ENCODE measurements at regions not wholly inside any gene's neighbourhood (a gene's known extent, or its start where the extent isn't known, plus 50 kb on each side); places are given as distances from the start of the nearest gene placed in this dataset.

GRCh38 chr13:71998223-71998622 lies 131.2 kb upstream of the DACH1 start:
- ChIA-PET CTCF (interaction anchor here (0.6 kb wide), 2 partner anchors 47 to 72 kb away, joined by 3 to 4 read pairs; no protein-coding TSS in a partner anchor), POLR2A (no interaction called here)
- no peak for TF ChIP-seq CTCF (IDR thresholded peaks at IDR 0.05; ENCODE audit: insufficient read depth, low read depth, low read length)
- DNase-seq (ENCODE audit: low read depth): no peak
- Histone ChIP-seq H3K27me3 (ENCODE audit: control insufficient read depth, insufficient read depth, low read length) (no peaks in the 10 kb centered on the region), H3K4me3 (ENCODE audit: low read depth, low read length) (no peak overlapping the region), H3K36me3 (ENCODE audit: control insufficient read depth, insufficient read depth, low read length) (no peaks in the 10 kb centered on the region)

- no peak for DNase-seq (ENCODE audit: low read depth)
- ChIA-PET POLR2A (no interaction called here), CTCF (interaction anchor here (0.5 kb wide), 1 partner anchor 16 kb away, joined by 3 read pairs; no protein-coding TSS in a partner anchor)
- no peak overlapping the region for H3K4me3 ChIP-seq (ENCODE audit: low read depth, low read length)
- H3K36me3 ChIP-seq (ENCODE audit: control insufficient read depth, insufficient read depth, low read length): no peaks in the 10 kb centered on the region
- H3K27me3 ChIP-seq (ENCODE audit: control insufficient read depth, insufficient read depth, low read length): no peaks in the 10 kb centered on the region
- TF ChIP-seq CTCF (IDR thresholded peaks at IDR 0.05; ENCODE audit: insufficient read depth, low read depth, low read length): no peak
These were observed 112.6 kb upstream of the DACH1 start for GRCh38 chr13:71979616-71980015.

DNA sequence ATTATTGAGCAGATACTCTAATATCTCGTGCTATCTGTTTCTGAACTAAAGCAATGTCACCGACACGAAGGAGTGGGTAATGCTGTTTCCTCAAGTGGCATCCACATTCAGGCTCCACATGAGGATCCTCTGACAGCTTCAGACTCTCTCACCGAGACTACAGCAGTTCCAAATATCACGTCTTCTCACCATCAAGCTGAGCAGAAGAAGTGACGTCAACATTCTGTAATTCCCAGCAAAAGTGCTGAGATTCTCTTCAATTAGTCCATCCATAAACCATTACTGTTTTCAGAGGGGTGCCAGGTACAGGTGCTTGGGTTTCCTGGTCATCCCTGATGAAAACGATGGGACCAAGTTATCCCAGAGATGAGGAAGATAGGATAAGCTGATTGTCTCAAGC lies 110.0 kb upstream of the DACH1 start:
- CTCF ChIA-PET: interaction anchor here (1.5 kb wide), 1 partner anchor 13 kb away, joined by 5 read pairs; no protein-coding TSS in a partner anchor

GRCh38 chr13:71967990-71968389 lies 101.0 kb upstream of the DACH1 start:
- no peak for DNase-seq (ENCODE audit: low read depth)
- ChIA-PET POLR2A (no interaction called here), CTCF (no interaction called here)
- TF ChIP-seq CTCF (IDR thresholded peaks at IDR 0.05; ENCODE audit: insufficient read depth, low read depth, low read length): no peak
- Histone ChIP-seq H3K27me3 (ENCODE audit: control insufficient read depth, insufficient read depth, low read length) (no peaks in the 10 kb centered on the region), H3K36me3 (ENCODE audit: control insufficient read depth, insufficient read depth, low read length) (no peaks in the 10 kb centered on the region), H3K4me3 (ENCODE audit: low read depth, low read length) (no peak overlapping the region)

More for the DNA sequence above, 110.0 kb upstream of the DACH1 start:
- Histone ChIP-seq H3K36me3 (ENCODE audit: control insufficient read depth, insufficient read depth, low read length) (no peaks in the 10 kb centered on the region), H3K27me3 (ENCODE audit: control insufficient read depth, insufficient read depth, low read length) (no peaks in the 10 kb centered on the region), H3K4me3 (ENCODE audit: low read depth, low read length) (no peak overlapping the region)
- no peak for TF ChIP-seq CTCF (IDR thresholded peaks at IDR 0.05; ENCODE audit: insufficient read depth, low read depth, low read length)
- POLR2A ChIA-PET: no interaction called here
- DNase-seq (ENCODE audit: low read depth): no peak

DNA sequence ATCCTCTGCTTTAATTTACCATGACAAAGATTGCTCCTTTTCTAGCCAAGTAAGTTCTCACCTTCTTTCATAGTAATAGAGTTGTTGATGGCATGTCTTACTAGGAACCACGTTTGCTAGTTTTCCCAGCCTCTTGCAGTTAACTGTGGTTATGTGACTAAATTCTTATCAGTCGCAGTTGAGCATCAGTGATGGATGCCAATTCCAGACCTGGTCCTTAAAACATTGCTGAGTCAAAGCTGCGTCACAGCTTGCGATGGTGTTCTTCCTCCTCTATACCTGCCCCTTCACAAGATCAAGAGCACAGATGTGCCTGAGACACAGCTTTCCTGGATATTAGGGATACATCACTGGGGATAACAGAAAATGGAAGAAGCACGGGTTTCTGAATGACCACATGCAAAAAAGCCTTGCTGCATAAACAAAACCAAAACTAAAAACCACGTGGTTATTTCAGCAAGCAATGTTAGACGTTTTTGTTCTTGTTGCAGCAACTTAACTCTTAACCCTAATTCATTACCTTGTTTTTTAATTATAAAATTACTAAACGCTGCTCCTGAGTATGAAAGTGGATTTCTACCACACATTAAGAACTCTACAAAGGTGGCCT lies 97.6 kb upstream of the DACH1 start:
- TF ChIP-seq CTCF (IDR thresholded peaks at IDR 0.05; ENCODE audit: insufficient read depth, low read depth, low read length): no peak
- H3K4me3 ChIP-seq (ENCODE audit: low read depth, low read length): no peak overlapping the region
- ChIA-PET POLR2A (no interaction called here), CTCF (no interaction called here)
- no peaks in the 10 kb centered on the region for H3K36me3 ChIP-seq (ENCODE audit: control insufficient read depth, insufficient read depth, low read length)
- DNase-seq (ENCODE audit: low read depth): no peak
- H3K27me3 ChIP-seq (ENCODE audit: control insufficient read depth, insufficient read depth, low read length): no peaks in the 10 kb centered on the region
